ENCODE measurements at regions not wholly inside any gene's neighbourhood (a gene's known extent, or its start where the extent isn't known, plus 50 kb on each side); places are given as distances from the start of the nearest gene placed in this dataset.

DNA sequence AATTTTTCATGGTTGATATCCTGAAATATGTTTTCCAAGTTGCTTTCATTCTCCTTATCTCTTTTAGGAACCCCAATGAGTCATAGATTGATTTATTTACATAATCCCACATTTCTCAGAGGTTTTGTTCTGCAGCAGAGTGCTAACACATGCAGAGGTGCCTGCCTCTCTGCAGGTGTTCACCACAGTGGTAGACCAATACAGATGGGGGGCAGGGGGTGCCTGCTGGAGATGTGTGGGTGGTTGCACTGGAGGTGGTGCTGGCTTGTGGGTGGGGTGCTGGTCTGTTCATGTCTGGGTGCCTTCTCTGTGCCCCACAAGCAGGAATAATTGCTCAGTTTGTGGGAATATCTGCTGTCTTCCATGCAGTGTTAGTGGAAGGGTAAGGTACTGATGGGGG, 131.1 kb downstream of the JRKL start:
- TF ChIP-seq, protein P1, sequence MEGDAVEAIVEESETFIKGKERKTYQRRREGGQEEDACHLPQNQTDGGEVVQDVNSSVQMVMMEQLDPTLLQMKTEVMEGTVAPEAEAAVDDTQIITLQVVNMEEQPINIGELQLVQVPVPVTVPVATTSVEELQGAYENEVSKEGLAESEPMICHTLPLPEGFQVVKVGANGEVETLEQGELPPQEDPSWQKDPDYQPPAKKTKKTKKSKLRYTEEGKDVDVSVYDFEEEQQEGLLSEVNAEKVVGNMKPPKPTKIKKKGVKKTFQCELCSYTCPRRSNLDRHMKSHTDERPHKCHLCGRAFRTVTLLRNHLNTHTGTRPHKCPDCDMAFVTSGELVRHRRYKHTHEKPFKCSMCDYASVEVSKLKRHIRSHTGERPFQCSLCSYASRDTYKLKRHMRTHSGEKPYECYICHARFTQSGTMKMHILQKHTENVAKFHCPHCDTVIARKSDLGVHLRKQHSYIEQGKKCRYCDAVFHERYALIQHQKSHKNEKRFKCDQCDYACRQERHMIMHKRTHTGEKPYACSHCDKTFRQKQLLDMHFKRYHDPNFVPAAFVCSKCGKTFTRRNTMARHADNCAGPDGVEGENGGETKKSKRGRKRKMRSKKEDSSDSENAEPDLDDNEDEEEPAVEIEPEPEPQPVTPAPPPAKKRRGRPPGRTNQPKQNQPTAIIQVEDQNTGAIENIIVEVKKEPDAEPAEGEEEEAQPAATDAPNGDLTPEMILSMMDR (IDR thresholded peaks at IDR 0.05 in 8 of 11, conservative IDR thresholded peaks at IDR 0.05 in 3 of 11): no peak
- TF ChIP-seq POLR2AphosphoS5 (IDR thresholded peaks at IDR 0.05) (no peak), POLR2A (IDR thresholded peaks at IDR 0.05) (no peak)
